ENCODE measurements at regions not wholly inside any gene's neighbourhood (a gene's known extent, or its start where the extent isn't known, plus 50 kb on each side); places are given as distances from the start of the nearest gene placed in this dataset.
"Not testable (repeated sequence)": the region's sequence is repeated elsewhere in the genome, so short reads cannot be mapped to it uniquely, and the experiment has no call there.

GRCh38 chr5:174498575-174498974 lies 225.8 kb upstream of the MSX2 start:
- not testable (repeated sequence) for DNase-seq

- no peak for DNase-seq
Measured at GRCh38 chr5:174500636-174501035, 223.7 kb upstream of the MSX2 start.

- no peak for DNase-seq
Measured at GRCh38 chr5:174501461-174502069, 222.8 kb upstream of the MSX2 start.

- DNase-seq = no peak
Measured at GRCh38 chr5:174503086-174503460, 221.3 kb upstream of the MSX2 start.

GRCh38 chr5:174503461-174504265 lies 220.7 kb upstream of the MSX2 start:
- no peak for DNase-seq

GRCh38 chr5:174504266-174504726 lies 220.1 kb upstream of the MSX2 start:
- no peak for DNase-seq

- no peak for DNase-seq
Measured at GRCh38 chr5:174505621-174506020, 218.8 kb upstream of the MSX2 start.

GRCh38 chr5:174510782-174511453 lies 213.5 kb upstream of the MSX2 start:
- not testable (repeated sequence) for DNase-seq

- no peak for DNase-seq
Measured at GRCh38 chr5:174511714-174512253, 212.6 kb upstream of the MSX2 start.

GRCh38 chr5:174514325-174514724 lies 210.1 kb upstream of the MSX2 start:
- DNase-seq = no peak

- peak; percentile 55 for DNase-seq
Measured at GRCh38 chr5:174514983-174515394, 209.4 kb upstream of the MSX2 start.

GRCh38 chr5:174516741-174517140 lies 207.6 kb upstream of the MSX2 start:
- no peak for DNase-seq

- DNase-seq = no peak
Measured at GRCh38 chr5:174518512-174518911, 205.9 kb upstream of the MSX2 start.

GRCh38 chr5:174520420-174521396 lies 203.7 kb upstream of the MSX2 start:
- no peak for DNase-seq

- DNase-seq = no peak
Measured at GRCh38 chr5:174521449-174521848, 202.9 kb upstream of the MSX2 start.

- no peak for DNase-seq
Measured at GRCh38 chr5:174522480-174523260, 201.7 kb upstream of the MSX2 start.

- no peak for DNase-seq
Measured at GRCh38 chr5:174523311-174524071, 200.9 kb upstream of the MSX2 start.

- DNase-seq = no peak
Measured at GRCh38 chr5:174524351-174524750, 200.0 kb upstream of the MSX2 start.

GRCh38 chr5:174526177-174526576 lies 198.2 kb upstream of the MSX2 start:
- DNase-seq = no peak

GRCh38 chr5:174527916-174528540 lies 196.4 kb upstream of the MSX2 start:
- no peak for DNase-seq
